Smooth muscle cell (in vitro differentiated cells): ENCODE measurements at regions not wholly inside any gene's neighbourhood (a gene's known extent, or its start where the extent isn't known, plus 50 kb on each side); places are given as distances from the start of the nearest gene placed in this dataset.
"Not testable (repeated sequence)": the region's sequence is repeated elsewhere in the genome, so short reads cannot be mapped to it uniquely, and the experiment has no call there.

ENCODE experiments used
- DNase-seq: peaks from one replicate; lab custom pipeline; 2025; ENCODE audit not compliant: unreplicated experiment; lab: John Stamatoyannopoulos, UW
- H2AFZ ChIP-seq: fragments of 200-600 bp; sonication (generic); 2 replicates; pipeline ENCODE4 v1.6.0; 2016; ENCODE audit warnings: antibody characterized with exemption, low read depth, mild to moderate bottlenecking
- H3F3A ChIP-seq: fragments of 200-600 bp; sonication (generic); 2 replicates; pipeline ENCODE4 v1.6.0; 2017; ENCODE audit warnings: antibody characterized with exemption, low read depth
- H3K27ac ChIP-seq: fragments of 200-600 bp; sonication (generic); 2 replicates; pipeline ENCODE4 v1.5.1; 2016; ENCODE audit warnings: low read depth, mild to moderate bottlenecking
- H3K27me3 ChIP-seq: fragments of 200-600 bp; sonication (generic); 2 replicates; pipeline ENCODE4 v1.6.1; 2016; ENCODE audit warnings: low read depth, mild to moderate bottlenecking
- H3K36me3 ChIP-seq: fragments of 200-600 bp; sonication (generic); 2 replicates; pipeline ENCODE4 v1.5.1; 2016; ENCODE audit warnings: low read depth
- H3K4me1 ChIP-seq: fragments of 200-600 bp; sonication (generic); 2 replicates; pipeline ENCODE4 v1.5.1; 2016; ENCODE audit warnings: low read depth
- H3K4me2 ChIP-seq: fragments of 200-600 bp; sonication (generic); 2 replicates; pipeline ENCODE4 v1.6.0; 2016; ENCODE audit warnings: mild to moderate bottlenecking
- H3K4me3 ChIP-seq: fragments of 200-600 bp; sonication (generic); 2 replicates; pipeline ENCODE4 v1.5.1; 2016; ENCODE audit warnings: mild to moderate bottlenecking
- H3K79me2 ChIP-seq: fragments of 200-600 bp; sonication (generic); 2 replicates; pipeline ENCODE4 v1.6.0; 2016; ENCODE audit warnings: low read depth, mild to moderate bottlenecking
- H3K9ac ChIP-seq: fragments of 200-600 bp; sonication (generic); 2 replicates; pipeline ENCODE4 v1.6.0; 2016; ENCODE audit warnings: low read depth
- H3K9me3 ChIP-seq: fragments of 200-600 bp; sonication (generic); replicated peaks from 2 replicates; pipeline ENCODE4 v1.5.1; 2016; ENCODE audit warnings: low read depth
- H4K20me1 ChIP-seq: fragments of 200-600 bp; sonication (generic); 2 replicates; pipeline ENCODE4 v1.6.0; 2016; ENCODE audit warnings: low read depth
- CTCF ChIP-seq: fragments of 200-600 bp; sonication (generic); IDR thresholded peaks from 2 replicates; pipeline ENCODE4 v1.5.1; 2017; ENCODE audit warnings: borderline replicate concordance, mild to moderate bottlenecking, antibody characterized with exemption; ENCODE audit not compliant: insufficient read depth, poor library complexity, severe bottlenecking
- WGBS: methylation state at CpG from one replicate; pipeline ENCODE4 v1.1.7; 2016; ENCODE audit warnings: low lambda C conversion rate; 5-methylcytosine and 5-hydroxymethylcytosine counted together

GRCh38 chr11:97617031-97617430 lies 1227.2 kb downstream of the JRKL start:
- Histone ChIP-seq H4K20me1 (no peaks in the 10 kb centered on the region), H3K9me3 (no peaks in the 10 kb centered on the region), H3K9ac (no peak overlapping the region), H3K27ac (no peak overlapping the region), H3K36me3 (no peaks in the 10 kb centered on the region), H3K4me3 (no peak overlapping the region), H2AFZ (no peak overlapping the region), H3K4me1 (no peaks in the 10 kb centered on the region), H3K4me2 (no peak overlapping the region), H3K79me2 (no peaks in the 10 kb centered on the region), H3K27me3 (no peaks in the 10 kb centered on the region), H3F3A (no peaks in the 10 kb centered on the region)
- no peak for TF ChIP-seq CTCF
- DNase-seq, result no peak
- 94% methylated on average over 3 of the region's 3 CpGs for WGBS

- no peaks in the 10 kb centered on the region for H3K4me1 ChIP-seq
- H3K36me3 ChIP-seq, result no peaks in the 10 kb centered on the region
- no peaks in the 10 kb centered on the region for H3F3A ChIP-seq
- no peak overlapping the region for H3K9ac ChIP-seq
- H2AFZ ChIP-seq, result no peak overlapping the region
- TF ChIP-seq CTCF, result no peak
- H4K20me1 ChIP-seq, result no peaks in the 10 kb centered on the region
- no peak overlapping the region for H3K4me2 ChIP-seq
- no peak overlapping the region for H3K27ac ChIP-seq
- DNase-seq, result no peak
- no peaks in the 10 kb centered on the region for H3K27me3 ChIP-seq
- H3K9me3 ChIP-seq, result no peaks in the 10 kb centered on the region
- no peak overlapping the region for H3K4me3 ChIP-seq
- H3K79me2 ChIP-seq, result no peaks in the 10 kb centered on the region
These were observed 1230.2 kb downstream of the JRKL start for GRCh38 chr11:97620007-97620406.

GRCh38 chr11:97621282-97621681 lies 1231.5 kb downstream of the JRKL start:
- Histone ChIP-seq H2AFZ (no peak overlapping the region), H3K27me3 (no peaks in the 10 kb centered on the region), H3K4me2 (no peak overlapping the region), H3K4me1 (no peaks in the 10 kb centered on the region), H3K9ac (no peak overlapping the region), H3K9me3 (no peaks in the 10 kb centered on the region), H3K4me3 (no peak overlapping the region), H3K27ac (no peak overlapping the region), H3K79me2 (no peaks in the 10 kb centered on the region), H4K20me1 (no peaks in the 10 kb centered on the region), H3K36me3 (no peaks in the 10 kb centered on the region), H3F3A (no peaks in the 10 kb centered on the region)
- TF ChIP-seq CTCF, result no peak
- no peak for DNase-seq

- Histone ChIP-seq H3K79me2 (no peaks in the 10 kb centered on the region), H3K4me3 (no peak overlapping the region), H3K9ac (no peak overlapping the region), H2AFZ (no peak overlapping the region), H3K4me1 (no peaks in the 10 kb centered on the region), H3K27me3 (no peaks in the 10 kb centered on the region), H3K9me3 (no peaks in the 10 kb centered on the region), H3K36me3 (no peaks in the 10 kb centered on the region), H3K4me2 (no peak overlapping the region), H4K20me1 (no peaks in the 10 kb centered on the region), H3F3A (no peaks in the 10 kb centered on the region), H3K27ac (no peak overlapping the region)
- 71% methylated on average over 2 of the region's 2 CpGs for WGBS
- no peak for DNase-seq
- TF ChIP-seq CTCF, result no peak
These were observed 1233.0 kb downstream of the JRKL start for GRCh38 chr11:97622795-97623194.

- not testable (repeated sequence) for H3K4me1 ChIP-seq, H3K27me3 ChIP-seq, H2AFZ ChIP-seq, H3K4me2 ChIP-seq, H3K36me3 ChIP-seq, H4K20me1 ChIP-seq, H3F3A ChIP-seq, H3K79me2 ChIP-seq, DNase-seq, H3K9ac ChIP-seq, H3K4me3 ChIP-seq, H3K27ac ChIP-seq, H3K9me3 ChIP-seq
- 53% methylated on average over 4 of the region's 4 CpGs for WGBS
These were observed 1246.9 kb downstream of the JRKL start for GRCh38 chr11:97636741-97637140.
